H9 (cell line): ENCODE measurements at regions not wholly inside any gene's neighbourhood (a gene's known extent, or its start where the extent isn't known, plus 50 kb on each side); places are given as distances from the start of the nearest gene placed in this dataset.

ENCODE experiments used
- DNase-seq: peaks from one replicate; pipeline ENCODE4 v3.0.0-alpha.2; 2017
- H2AFZ ChIP-seq: one replicate; pipeline ENCODE4 v1.6.1; 2013; ENCODE audit warnings: mild to moderate bottlenecking, low read length, control low read depth, moderate library complexity
- H2AK5ac ChIP-seq: 2 replicates; pipeline ENCODE4 v1.6.1; 2013; ENCODE audit warnings: low read length, control low read depth, mixed read lengths; ENCODE audit not compliant: insufficient read length
- H2BK120ac ChIP-seq: one replicate; pipeline ENCODE4 v1.6.1; 2013; ENCODE audit warnings: low read depth, mild to moderate bottlenecking, low read length, control low read depth, inconsistent platforms; ENCODE audit not compliant: poor library complexity, severe bottlenecking
- H2BK12ac ChIP-seq: 2 replicates; pipeline ENCODE4 v1.6.1; 2013; ENCODE audit warnings: low read length, control low read depth, mixed read lengths, low read depth; ENCODE audit not compliant: insufficient read length
- H2BK15ac ChIP-seq: 2 replicates; pipeline ENCODE4 v1.6.1; 2013; ENCODE audit warnings: low read depth, low read length, control low read depth
- H2BK20ac ChIP-seq: one replicate; pipeline ENCODE4 v1.6.1; 2013; ENCODE audit warnings: low read depth, mild to moderate bottlenecking, low read length, control low read depth, inconsistent platforms; ENCODE audit not compliant: poor library complexity, severe bottlenecking
- H2BK5ac ChIP-seq: 2 replicates; pipeline ENCODE4 v1.6.1; 2013; ENCODE audit warnings: low read length, control low read depth, mixed read lengths; ENCODE audit not compliant: insufficient read length
- H3K14ac ChIP-seq: 2 replicates; pipeline ENCODE4 v1.6.1; 2013; ENCODE audit warnings: low read length, control low read depth; ENCODE audit not compliant: insufficient read depth
- H3K18ac ChIP-seq: 2 replicates; pipeline ENCODE4 v1.6.1; 2013; ENCODE audit warnings: low read depth, mild to moderate bottlenecking, mixed read lengths, low read length, control low read depth; ENCODE audit not compliant: insufficient read length
- H3K23ac ChIP-seq: 2 replicates; pipeline ENCODE4 v1.6.1; 2013; ENCODE audit warnings: low read length, control low read depth, mixed read lengths, low read depth; ENCODE audit not compliant: insufficient read length
- H3K23me2 ChIP-seq: 2 replicates; pipeline ENCODE4 v1.6.1; 2013; ENCODE audit warnings: low read depth, mild to moderate bottlenecking, mixed read lengths, low read length, control low read depth; ENCODE audit not compliant: insufficient read length, poor library complexity, severe bottlenecking
- H3K27ac ChIP-seq: 2 replicates; pipeline ENCODE4 v1.5.1; 2013; ENCODE audit warnings: low read length, control low read depth, mixed read lengths, low read depth; ENCODE audit not compliant: insufficient read length
- H3K27me3 ChIP-seq: 2 replicates; pipeline ENCODE4 v1.6.1; 2013; ENCODE audit warnings: low read length, control low read depth, inconsistent platforms; ENCODE audit not compliant: insufficient read depth
- H3K4ac ChIP-seq: 2 replicates; pipeline ENCODE4 v1.6.1; 2013; ENCODE audit warnings: low read depth, mild to moderate bottlenecking, control low read depth, inconsistent platforms, low read length, moderate library complexity
- H3K4me1 ChIP-seq: 2 replicates; pipeline ENCODE4 v1.6.1; 2013; ENCODE audit warnings: low read length, control low read depth, inconsistent platforms; ENCODE audit not compliant: insufficient read depth
- H3K4me2 ChIP-seq: 2 replicates; pipeline ENCODE4 v1.6.1; 2013; ENCODE audit warnings: low read length, control low read depth, mixed read lengths; ENCODE audit not compliant: insufficient read length, insufficient read depth
- H3K56ac ChIP-seq: 2 replicates; pipeline ENCODE4 v1.6.1; 2013; ENCODE audit warnings: low read depth, mild to moderate bottlenecking, mixed read lengths, low read length, control low read depth; ENCODE audit not compliant: insufficient read length
- H3K79me1 ChIP-seq: 2 replicates; pipeline ENCODE4 v1.6.1; 2013; ENCODE audit warnings: low read depth, mild to moderate bottlenecking, moderate library complexity, low read length, control low read depth, inconsistent platforms; ENCODE audit not compliant: insufficient read depth, poor library complexity, severe bottlenecking
- H3K79me2 ChIP-seq: 2 replicates; pipeline ENCODE4 v1.6.1; 2013; ENCODE audit warnings: low read length, control low read depth, inconsistent platforms; ENCODE audit not compliant: insufficient read depth
- H3K9ac ChIP-seq: 2 replicates; pipeline ENCODE4 v1.6.1; 2013; ENCODE audit warnings: low read length, control low read depth, mixed read lengths; ENCODE audit not compliant: insufficient read length; ENCODE audit errors: extremely low read depth
- H3K9me3 ChIP-seq: one replicate; pipeline ENCODE4 v1.6.1; 2013; ENCODE audit warnings: low read depth, low read length, inconsistent platforms; ENCODE audit not compliant: control insufficient read depth
- H3T11ph ChIP-seq: one replicate; pipeline ENCODE4 v1.6.1; 2013; ENCODE audit warnings: mild to moderate bottlenecking, low read length, control low read depth, inconsistent platforms
- H4K20me1 ChIP-seq: one replicate; pipeline ENCODE4 v1.6.1; 2013; ENCODE audit not compliant: control insufficient read depth, insufficient read length, insufficient read depth
- H4K5ac ChIP-seq: 2 replicates; pipeline ENCODE4 v1.6.1; 2013; ENCODE audit warnings: low read depth, mild to moderate bottlenecking, mixed read lengths, low read length, control low read depth; ENCODE audit not compliant: insufficient read length
- H4K8ac ChIP-seq: replicated peaks from 2 replicates; pipeline ENCODE4 v1.6.1; 2013; ENCODE audit warnings: low read length, control low read depth, mixed read lengths, low read depth; ENCODE audit not compliant: insufficient read length
- H4K91ac ChIP-seq: 2 replicates; pipeline ENCODE4 v1.6.1; 2013; ENCODE audit warnings: low read depth, mild to moderate bottlenecking, moderate library complexity, mixed read lengths, low read length, control low read depth; ENCODE audit not compliant: insufficient read length
- H3K27ac Mint-ChIP-seq, 3 experiments: 2 replicates in 2 of 3; 3 replicates in 1 of 3; pipeline ENCODE4 v1.8.0; 2020 to 2021; ENCODE audit warnings: mixed read lengths in 3 of 3, mild to moderate bottlenecking in 1 of 3, moderate library complexity in 1 of 3
- H3K27me3 Mint-ChIP-seq: 2 replicates; pipeline ENCODE4 v1.8.0; 2021; ENCODE audit warnings: low read depth, mild to moderate bottlenecking, moderate library complexity, mixed read lengths
- H3K36me3 Mint-ChIP-seq, 3 experiments: 2 replicates in 2 of 3; 3 replicates in 1 of 3; pipeline ENCODE4 v1.8.0; 2020 to 2021; ENCODE audit warnings: low read depth in 3 of 3, mixed read lengths in 3 of 3; ENCODE audit not compliant: insufficient read depth in 1 of 3
- H3K4me1 Mint-ChIP-seq, 2 experiments: 2 replicates each; pipeline ENCODE4 v1.8.0; 2020; ENCODE audit warnings: mixed read lengths in 2 of 2
- H3K4me3 Mint-ChIP-seq, 2 experiments: 2 replicates in 1 of 2; 3 replicates in 1 of 2; pipeline ENCODE4 v1.8.0; 2020 to 2021; ENCODE audit warnings: mild to moderate bottlenecking in 2 of 2, mixed read lengths in 2 of 2, moderate library complexity in 1 of 2
- H3K9me3 Mint-ChIP-seq, 2 experiments: 2 replicates in 1 of 2; 3 replicates in 1 of 2; pipeline ENCODE4 v1.8.0; 2020; ENCODE audit warnings: mild to moderate bottlenecking in 2 of 2, mixed read lengths in 2 of 2, moderate library complexity in 1 of 2
- WGBS: extraction: QIAGEN DNeasy Blood & Tissue Kit; methylation state at CpG from one replicate; pipeline ENCODE4 v1.1.7; 2013; ENCODE audit warnings: missing lambda C conversion rate, low lambda C conversion rate, mixed read lengths; ENCODE audit not compliant: insufficient read length; ENCODE audit errors: extremely low coverage; 5-methylcytosine and 5-hydroxymethylcytosine counted together
- TF ChIP-seq, protein P1 (sequence below): fragments of 200-600 bp; sonication (generic); conservative IDR thresholded peaks from 3 replicates; pipeline ENCODE4 v1.8.0; 2021; ENCODE audit warnings: antibody characterized with exemption, mild to moderate bottlenecking

DNA sequence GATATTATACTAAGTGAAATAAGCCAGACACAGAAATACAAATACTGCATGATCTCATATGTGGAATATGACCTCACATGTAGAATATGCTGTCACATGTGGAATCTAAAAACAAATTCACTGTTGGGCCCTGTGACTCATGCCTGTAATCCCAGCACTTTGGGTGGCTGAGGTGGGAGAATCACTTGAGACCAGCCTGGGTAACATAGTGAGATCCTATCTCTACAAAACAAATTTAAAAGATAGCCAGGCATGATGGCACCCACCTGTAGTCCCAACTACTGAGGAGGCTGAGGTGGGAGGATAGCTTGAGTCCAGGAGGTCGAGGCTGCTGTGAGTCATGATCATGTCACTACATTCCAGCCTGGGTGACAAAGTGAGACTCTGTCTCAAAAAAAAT is 160.3 kb downstream of the PTEN start:
- Histone ChIP-seq H2AK5ac (no peak overlapping the region), H3K79me1 (no peaks in the 10 kb centered on the region), H3K27ac (no peak overlapping the region), H3K79me2 (no peaks in the 10 kb centered on the region), H3K14ac (no peak overlapping the region), H3K23ac (no peak overlapping the region), H3K56ac (no peak overlapping the region), H2BK120ac (no peak overlapping the region), H3K4me1 (peaks cover 1% of the 10 kb centered on the region; the same call in 1 of the 2 replicates), H2AFZ (no peak overlapping the region), H3K18ac (no peak overlapping the region), H4K20me1 (no peaks in the 10 kb centered on the region), H3K27me3 (no peaks in the 10 kb centered on the region; the same call in 1 of the 2 replicates), H3K4me2 (no peak overlapping the region), H3K4ac (no peak overlapping the region), H2BK12ac (no peak overlapping the region), H3T11ph (no peak overlapping the region), H2BK15ac (no peak overlapping the region), H3K9me3 (no peaks in the 10 kb centered on the region), H3K9ac (no peak overlapping the region), H2BK20ac (no peak overlapping the region), H2BK5ac (no peak overlapping the region), H4K5ac (no peak overlapping the region), H3K23me2 (no peaks in the 10 kb centered on the region), H4K8ac (no peak overlapping the region), H4K91ac (no peak overlapping the region)
- TF ChIP-seq, protein P1, sequence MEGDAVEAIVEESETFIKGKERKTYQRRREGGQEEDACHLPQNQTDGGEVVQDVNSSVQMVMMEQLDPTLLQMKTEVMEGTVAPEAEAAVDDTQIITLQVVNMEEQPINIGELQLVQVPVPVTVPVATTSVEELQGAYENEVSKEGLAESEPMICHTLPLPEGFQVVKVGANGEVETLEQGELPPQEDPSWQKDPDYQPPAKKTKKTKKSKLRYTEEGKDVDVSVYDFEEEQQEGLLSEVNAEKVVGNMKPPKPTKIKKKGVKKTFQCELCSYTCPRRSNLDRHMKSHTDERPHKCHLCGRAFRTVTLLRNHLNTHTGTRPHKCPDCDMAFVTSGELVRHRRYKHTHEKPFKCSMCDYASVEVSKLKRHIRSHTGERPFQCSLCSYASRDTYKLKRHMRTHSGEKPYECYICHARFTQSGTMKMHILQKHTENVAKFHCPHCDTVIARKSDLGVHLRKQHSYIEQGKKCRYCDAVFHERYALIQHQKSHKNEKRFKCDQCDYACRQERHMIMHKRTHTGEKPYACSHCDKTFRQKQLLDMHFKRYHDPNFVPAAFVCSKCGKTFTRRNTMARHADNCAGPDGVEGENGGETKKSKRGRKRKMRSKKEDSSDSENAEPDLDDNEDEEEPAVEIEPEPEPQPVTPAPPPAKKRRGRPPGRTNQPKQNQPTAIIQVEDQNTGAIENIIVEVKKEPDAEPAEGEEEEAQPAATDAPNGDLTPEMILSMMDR: no peak
- whole genome bisulfite sequencing: no CpG with 5 or more reads among the region's 1 CpG
- peaks cover 5 to 8% of the 10 kb centered on the region in 2 experiments for H3K4me1 Mint-ChIP-seq
- H3K27ac Mint-ChIP-seq: no peak overlapping the region
- no peaks in the 10 kb centered on the region for H3K36me3 Mint-ChIP-seq
- H3K27me3 Mint-ChIP-seq: no peaks in the 10 kb centered on the region; the same call in 1 of the 2 replicates
- peaks cover 0 to 2% of the 10 kb centered on the region in 2 experiments; a peak in 1 of 5 replicates for H3K9me3 Mint-ChIP-seq
- no peak for DNase-seq
- H3K4me3 Mint-ChIP-seq: no peak overlapping the region
